H9 (cell line): ENCODE measurements at regions not wholly inside any gene's neighbourhood (a gene's known extent, or its start where the extent isn't known, plus 50 kb on each side); places are given as distances from the start of the nearest gene placed in this dataset.

Experiments used
- DNase-seq: peaks from one replicate; pipeline ENCODE4 v3.0.0-alpha.2; 2017
- H2AFZ ChIP-seq: one replicate; pipeline ENCODE4 v1.6.1; 2013; ENCODE audit warnings: mild to moderate bottlenecking, low read length, control low read depth, moderate library complexity
- H2AK5ac ChIP-seq: 2 replicates; pipeline ENCODE4 v1.6.1; 2013; ENCODE audit warnings: low read length, control low read depth, mixed read lengths; ENCODE audit not compliant: insufficient read length
- H2BK120ac ChIP-seq: one replicate; pipeline ENCODE4 v1.6.1; 2013; ENCODE audit warnings: low read depth, mild to moderate bottlenecking, low read length, control low read depth, inconsistent platforms; ENCODE audit not compliant: poor library complexity, severe bottlenecking
- H2BK12ac ChIP-seq: 2 replicates; pipeline ENCODE4 v1.6.1; 2013; ENCODE audit warnings: low read length, control low read depth, mixed read lengths, low read depth; ENCODE audit not compliant: insufficient read length
- H2BK15ac ChIP-seq: 2 replicates; pipeline ENCODE4 v1.6.1; 2013; ENCODE audit warnings: low read depth, low read length, control low read depth
- H2BK20ac ChIP-seq: one replicate; pipeline ENCODE4 v1.6.1; 2013; ENCODE audit warnings: low read depth, mild to moderate bottlenecking, low read length, control low read depth, inconsistent platforms; ENCODE audit not compliant: poor library complexity, severe bottlenecking
- H2BK5ac ChIP-seq: 2 replicates; pipeline ENCODE4 v1.6.1; 2013; ENCODE audit warnings: low read length, control low read depth, mixed read lengths; ENCODE audit not compliant: insufficient read length
- H3K14ac ChIP-seq: 2 replicates; pipeline ENCODE4 v1.6.1; 2013; ENCODE audit warnings: low read length, control low read depth; ENCODE audit not compliant: insufficient read depth
- H3K18ac ChIP-seq: 2 replicates; pipeline ENCODE4 v1.6.1; 2013; ENCODE audit warnings: low read depth, mild to moderate bottlenecking, mixed read lengths, low read length, control low read depth; ENCODE audit not compliant: insufficient read length
- H3K23ac ChIP-seq: 2 replicates; pipeline ENCODE4 v1.6.1; 2013; ENCODE audit warnings: low read length, control low read depth, mixed read lengths, low read depth; ENCODE audit not compliant: insufficient read length
- H3K23me2 ChIP-seq: 2 replicates; pipeline ENCODE4 v1.6.1; 2013; ENCODE audit warnings: low read depth, mild to moderate bottlenecking, mixed read lengths, low read length, control low read depth; ENCODE audit not compliant: insufficient read length, poor library complexity, severe bottlenecking
- H3K27ac ChIP-seq: 2 replicates; pipeline ENCODE4 v1.5.1; 2013; ENCODE audit warnings: low read length, control low read depth, mixed read lengths, low read depth; ENCODE audit not compliant: insufficient read length
- H3K27me3 ChIP-seq: 2 replicates; pipeline ENCODE4 v1.6.1; 2013; ENCODE audit warnings: low read length, control low read depth, inconsistent platforms; ENCODE audit not compliant: insufficient read depth
- H3K4ac ChIP-seq: 2 replicates; pipeline ENCODE4 v1.6.1; 2013; ENCODE audit warnings: low read depth, mild to moderate bottlenecking, control low read depth, inconsistent platforms, low read length, moderate library complexity
- H3K4me1 ChIP-seq: 2 replicates; pipeline ENCODE4 v1.6.1; 2013; ENCODE audit warnings: low read length, control low read depth, inconsistent platforms; ENCODE audit not compliant: insufficient read depth
- H3K4me2 ChIP-seq: 2 replicates; pipeline ENCODE4 v1.6.1; 2013; ENCODE audit warnings: low read length, control low read depth, mixed read lengths; ENCODE audit not compliant: insufficient read length, insufficient read depth
- H3K56ac ChIP-seq: 2 replicates; pipeline ENCODE4 v1.6.1; 2013; ENCODE audit warnings: low read depth, mild to moderate bottlenecking, mixed read lengths, low read length, control low read depth; ENCODE audit not compliant: insufficient read length
- H3K79me1 ChIP-seq: 2 replicates; pipeline ENCODE4 v1.6.1; 2013; ENCODE audit warnings: low read depth, mild to moderate bottlenecking, moderate library complexity, low read length, control low read depth, inconsistent platforms; ENCODE audit not compliant: insufficient read depth, poor library complexity, severe bottlenecking
- H3K79me2 ChIP-seq: 2 replicates; pipeline ENCODE4 v1.6.1; 2013; ENCODE audit warnings: low read length, control low read depth, inconsistent platforms; ENCODE audit not compliant: insufficient read depth
- H3K9ac ChIP-seq: 2 replicates; pipeline ENCODE4 v1.6.1; 2013; ENCODE audit warnings: low read length, control low read depth, mixed read lengths; ENCODE audit not compliant: insufficient read length; ENCODE audit errors: extremely low read depth
- H3K9me3 ChIP-seq: one replicate; pipeline ENCODE4 v1.6.1; 2013; ENCODE audit warnings: low read depth, low read length, inconsistent platforms; ENCODE audit not compliant: control insufficient read depth
- H3T11ph ChIP-seq: one replicate; pipeline ENCODE4 v1.6.1; 2013; ENCODE audit warnings: mild to moderate bottlenecking, low read length, control low read depth, inconsistent platforms
- H4K20me1 ChIP-seq: one replicate; pipeline ENCODE4 v1.6.1; 2013; ENCODE audit not compliant: control insufficient read depth, insufficient read length, insufficient read depth
- H4K5ac ChIP-seq: 2 replicates; pipeline ENCODE4 v1.6.1; 2013; ENCODE audit warnings: low read depth, mild to moderate bottlenecking, mixed read lengths, low read length, control low read depth; ENCODE audit not compliant: insufficient read length
- H4K8ac ChIP-seq: replicated peaks from 2 replicates; pipeline ENCODE4 v1.6.1; 2013; ENCODE audit warnings: low read length, control low read depth, mixed read lengths, low read depth; ENCODE audit not compliant: insufficient read length
- H4K91ac ChIP-seq: 2 replicates; pipeline ENCODE4 v1.6.1; 2013; ENCODE audit warnings: low read depth, mild to moderate bottlenecking, moderate library complexity, mixed read lengths, low read length, control low read depth; ENCODE audit not compliant: insufficient read length
- H3K27ac Mint-ChIP-seq, 3 experiments: 2 replicates in 2 of 3; 3 replicates in 1 of 3; pipeline ENCODE4 v1.8.0; 2020 to 2021; ENCODE audit warnings: mixed read lengths in 3 of 3, mild to moderate bottlenecking in 1 of 3, moderate library complexity in 1 of 3
- H3K27me3 Mint-ChIP-seq: 2 replicates; pipeline ENCODE4 v1.8.0; 2021; ENCODE audit warnings: low read depth, mild to moderate bottlenecking, moderate library complexity, mixed read lengths
- H3K36me3 Mint-ChIP-seq, 3 experiments: 2 replicates in 2 of 3; 3 replicates in 1 of 3; pipeline ENCODE4 v1.8.0; 2020 to 2021; ENCODE audit warnings: low read depth in 3 of 3, mixed read lengths in 3 of 3; ENCODE audit not compliant: insufficient read depth in 1 of 3
- H3K4me1 Mint-ChIP-seq, 2 experiments: 2 replicates each; pipeline ENCODE4 v1.8.0; 2020; ENCODE audit warnings: mixed read lengths in 2 of 2
- H3K4me3 Mint-ChIP-seq, 2 experiments: 2 replicates in 1 of 2; 3 replicates in 1 of 2; pipeline ENCODE4 v1.8.0; 2020 to 2021; ENCODE audit warnings: mild to moderate bottlenecking in 2 of 2, mixed read lengths in 2 of 2, moderate library complexity in 1 of 2
- H3K9me3 Mint-ChIP-seq, 2 experiments: 2 replicates in 1 of 2; 3 replicates in 1 of 2; pipeline ENCODE4 v1.8.0; 2020; ENCODE audit warnings: mild to moderate bottlenecking in 2 of 2, mixed read lengths in 2 of 2, moderate library complexity in 1 of 2
- WGBS: extraction: QIAGEN DNeasy Blood & Tissue Kit; methylation state at CpG from one replicate; pipeline ENCODE4 v1.1.7; 2013; ENCODE audit warnings: missing lambda C conversion rate, low lambda C conversion rate, mixed read lengths; ENCODE audit not compliant: insufficient read length; ENCODE audit errors: extremely low coverage; 5-methylcytosine and 5-hydroxymethylcytosine counted together
- TF ChIP-seq, protein P1 (sequence below): fragments of 200-600 bp; sonication (generic); conservative IDR thresholded peaks from 3 replicates; pipeline ENCODE4 v1.8.0; 2021; ENCODE audit warnings: antibody characterized with exemption, mild to moderate bottlenecking

GRCh38 chr9:86464242-86464641 lies 110.0 kb upstream of the TUT7 start:
- Mint-ChIP-seq H3K4me3 (no peak overlapping the region), H3K36me3 (no peaks in the 10 kb centered on the region), H3K27me3 (peaks cover 1% of the 10 kb centered on the region; the same call in 1 of the 2 replicates), H3K4me1 (peaks cover 4% of the 10 kb centered on the region in 2 experiments), H3K27ac (peak overlapping the region in 1 of 3 experiments; percentile 56; a peak in 1 of 7 replicates), H3K9me3 (no peaks in the 10 kb centered on the region; a peak in 1 of 5 replicates)
- no peak overlapping the region for H3K27ac ChIP-seq
- no peak overlapping the region for H2BK20ac ChIP-seq
- H2BK120ac ChIP-seq = no peak overlapping the region
- no peak overlapping the region for H3K4ac ChIP-seq
- no peak overlapping the region for H3K23ac ChIP-seq
- no peak overlapping the region for H3T11ph ChIP-seq
- H3K27me3 ChIP-seq = no peaks in the 10 kb centered on the region
- no peaks in the 10 kb centered on the region for H3K9me3 ChIP-seq
- H4K8ac ChIP-seq = no peak overlapping the region
- no peak overlapping the region for H2AK5ac ChIP-seq
- no peak overlapping the region for H4K5ac ChIP-seq
- WGBS = no CpG with 5 or more reads among the region's 3 CpGs
- H2BK5ac ChIP-seq = no peak overlapping the region
- H3K79me2 ChIP-seq = no peaks in the 10 kb centered on the region
- no peak overlapping the region for H4K91ac ChIP-seq
- DNase-seq = no peak
- H2AFZ ChIP-seq = no peak overlapping the region
- no peak overlapping the region for H3K56ac ChIP-seq
- no peak overlapping the region for H2BK15ac ChIP-seq
- no peaks in the 10 kb centered on the region for H4K20me1 ChIP-seq
- no peaks in the 10 kb centered on the region for H3K23me2 ChIP-seq
- TF ChIP-seq, protein P1, sequence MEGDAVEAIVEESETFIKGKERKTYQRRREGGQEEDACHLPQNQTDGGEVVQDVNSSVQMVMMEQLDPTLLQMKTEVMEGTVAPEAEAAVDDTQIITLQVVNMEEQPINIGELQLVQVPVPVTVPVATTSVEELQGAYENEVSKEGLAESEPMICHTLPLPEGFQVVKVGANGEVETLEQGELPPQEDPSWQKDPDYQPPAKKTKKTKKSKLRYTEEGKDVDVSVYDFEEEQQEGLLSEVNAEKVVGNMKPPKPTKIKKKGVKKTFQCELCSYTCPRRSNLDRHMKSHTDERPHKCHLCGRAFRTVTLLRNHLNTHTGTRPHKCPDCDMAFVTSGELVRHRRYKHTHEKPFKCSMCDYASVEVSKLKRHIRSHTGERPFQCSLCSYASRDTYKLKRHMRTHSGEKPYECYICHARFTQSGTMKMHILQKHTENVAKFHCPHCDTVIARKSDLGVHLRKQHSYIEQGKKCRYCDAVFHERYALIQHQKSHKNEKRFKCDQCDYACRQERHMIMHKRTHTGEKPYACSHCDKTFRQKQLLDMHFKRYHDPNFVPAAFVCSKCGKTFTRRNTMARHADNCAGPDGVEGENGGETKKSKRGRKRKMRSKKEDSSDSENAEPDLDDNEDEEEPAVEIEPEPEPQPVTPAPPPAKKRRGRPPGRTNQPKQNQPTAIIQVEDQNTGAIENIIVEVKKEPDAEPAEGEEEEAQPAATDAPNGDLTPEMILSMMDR = no peak
- no peak overlapping the region for H2BK12ac ChIP-seq
- H3K14ac ChIP-seq = no peak overlapping the region
- no peak overlapping the region for H3K9ac ChIP-seq
- no peak overlapping the region for H3K4me2 ChIP-seq
- no peaks in the 10 kb centered on the region for H3K4me1 ChIP-seq
- H3K18ac ChIP-seq = no peak overlapping the region
- H3K79me1 ChIP-seq = no peaks in the 10 kb centered on the region
